ENCODE measurements at regions not wholly inside any gene's neighbourhood (a gene's known extent, or its start where the extent isn't known, plus 50 kb on each side); places are given as distances from the start of the nearest gene placed in this dataset.

DNA sequence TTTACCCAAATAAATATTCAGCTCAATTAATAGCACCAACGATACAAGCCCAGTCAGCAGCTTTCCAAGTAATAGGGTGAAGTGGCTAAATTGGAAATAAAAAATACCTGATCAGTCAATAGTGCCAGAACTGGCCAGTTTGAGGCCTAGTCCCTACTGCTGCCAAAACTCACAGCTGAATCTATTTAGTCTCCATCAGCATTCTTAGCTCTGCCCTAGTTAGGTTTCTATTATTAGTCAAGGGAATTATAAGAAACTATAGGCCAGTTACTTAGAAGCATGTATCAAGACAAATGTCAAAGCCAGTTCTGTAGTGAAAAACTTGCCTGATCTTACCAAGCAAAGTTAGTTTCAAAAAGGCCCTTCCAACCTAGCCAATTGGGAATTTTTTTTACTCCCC, 146.2 kb upstream of the ZBTB20 start:
- TF ChIP-seq, protein P1, sequence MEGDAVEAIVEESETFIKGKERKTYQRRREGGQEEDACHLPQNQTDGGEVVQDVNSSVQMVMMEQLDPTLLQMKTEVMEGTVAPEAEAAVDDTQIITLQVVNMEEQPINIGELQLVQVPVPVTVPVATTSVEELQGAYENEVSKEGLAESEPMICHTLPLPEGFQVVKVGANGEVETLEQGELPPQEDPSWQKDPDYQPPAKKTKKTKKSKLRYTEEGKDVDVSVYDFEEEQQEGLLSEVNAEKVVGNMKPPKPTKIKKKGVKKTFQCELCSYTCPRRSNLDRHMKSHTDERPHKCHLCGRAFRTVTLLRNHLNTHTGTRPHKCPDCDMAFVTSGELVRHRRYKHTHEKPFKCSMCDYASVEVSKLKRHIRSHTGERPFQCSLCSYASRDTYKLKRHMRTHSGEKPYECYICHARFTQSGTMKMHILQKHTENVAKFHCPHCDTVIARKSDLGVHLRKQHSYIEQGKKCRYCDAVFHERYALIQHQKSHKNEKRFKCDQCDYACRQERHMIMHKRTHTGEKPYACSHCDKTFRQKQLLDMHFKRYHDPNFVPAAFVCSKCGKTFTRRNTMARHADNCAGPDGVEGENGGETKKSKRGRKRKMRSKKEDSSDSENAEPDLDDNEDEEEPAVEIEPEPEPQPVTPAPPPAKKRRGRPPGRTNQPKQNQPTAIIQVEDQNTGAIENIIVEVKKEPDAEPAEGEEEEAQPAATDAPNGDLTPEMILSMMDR (conservative IDR thresholded peaks at IDR 0.05; ENCODE audit: low read depth, low read length) = 0 out of 2 replicates have a peak, but pooled peaks have one; percentile 1
- no peak for TF ChIP-seq RFX5 (IDR thresholded peaks at IDR 0.05; ENCODE audit: low read depth, low read length)
- H3K4me3 ChIP-seq (ENCODE audit: insufficient read depth, low read depth, low read length) = no peak overlapping the region
- ChIA-PET CTCF (no interaction called here), POLR2A (ENCODE audit: unreplicated experiment) (no interaction called here)
- no peak overlapping the region for H4K91ac ChIP-seq (ENCODE audit: insufficient read depth, low read depth, low read length)
- ATAC-seq (ENCODE audit: low read depth) (no peak), DNase-seq (no peak)
- in situ Hi-C loops (cut with MboI; ENCODE audit: low sequenced_read_pairs) (no loop called here), dilution Hi-C loops (cut with HindIII; ENCODE audit: low sequenced_read_pairs, unreplicated experiment) (no loop called here), intact Hi-C loops (cut with micrococcal nuclease) (no loop called here)
- H2BK5ac ChIP-seq (ENCODE audit: low read depth, low read length, poor library complexity, severe bottlenecking) = no peak overlapping the region
- H2BK20ac ChIP-seq (ENCODE audit: low read depth, low read length) = no peak overlapping the region
- H2AK9ac ChIP-seq (replicated peaks; ENCODE audit: low read depth, low read length, poor library complexity) = no peak overlapping the region
- no peak overlapping the region for H3K4me2 ChIP-seq (ENCODE audit: low read depth, low read length)
- no peak overlapping the region for H3K18ac ChIP-seq (ENCODE audit: low read depth, low read length)
- no peaks in the 10 kb centered on the region for H3K79me1 ChIP-seq (ENCODE audit: low read depth in 1 of 2, low read length in 2 of 2)
- H3K4ac ChIP-seq (ENCODE audit: low read depth, low read length) = no peak overlapping the region
- H3K36me3 ChIP-seq (ENCODE audit: control insufficient read depth, insufficient read depth, low read length) = no peaks in the 10 kb centered on the region
- no TSS peak for BruUV-seq (replicated peaks)
- no peaks in the 10 kb centered on the region for H3K4me1 ChIP-seq (ENCODE audit: control insufficient read depth, insufficient read depth, low read length)
- no peaks in the 10 kb centered on the region; the same call in 1 of the 2 replicates for H3K27me3 ChIP-seq (ENCODE audit: control insufficient read depth, insufficient read depth, low read length)
- no peaks in the 10 kb centered on the region for H3K9me3 ChIP-seq (ENCODE audit: control insufficient read depth, insufficient read depth, low read length)
- no peak overlapping the region for H3K56ac ChIP-seq (ENCODE audit: extremely low read depth, insufficient read depth, low read length)
- H3K23ac ChIP-seq (ENCODE audit: low read depth, low read length) = no peak overlapping the region
- no peaks in the 10 kb centered on the region for H4K20me1 ChIP-seq (ENCODE audit: insufficient read depth, low read length)
- no CpG with 5 or more reads among the region's 1 CpG for WGBS, 2 experiments (ENCODE audit: extremely low coverage in 2 of 2, insufficient read length in 1 of 2)
- H3K9ac ChIP-seq (ENCODE audit: low read depth, low read length) = no peak overlapping the region
- no peaks in the 10 kb centered on the region for H3K9me1 ChIP-seq (ENCODE audit: insufficient read depth, low read length)
- no peak overlapping the region for H4K8ac ChIP-seq (ENCODE audit: low read depth in 2 of 2, low read length in 2 of 2)
- no peak overlapping the region for H2BK15ac ChIP-seq (ENCODE audit: low read depth, low read length)
- H2AFZ ChIP-seq (replicated peaks; ENCODE audit: low read length, poor library complexity) = no peak overlapping the region
- H2BK120ac ChIP-seq (ENCODE audit: low read depth, low read length) = no peak overlapping the region
- no peak overlapping the region for H4K5ac ChIP-seq (ENCODE audit: low read depth, low read length)
- H2AK5ac ChIP-seq (ENCODE audit: low read depth, low read length) = no peak overlapping the region
- no peak overlapping the region for H3K27ac ChIP-seq (ENCODE audit: insufficient read depth, low read length)
- H3K14ac ChIP-seq (replicated peaks; ENCODE audit: low read depth, low read length) = no peak overlapping the region
